HG02763 (cell line): ENCODE measurements at regions not wholly inside any gene's neighbourhood (a gene's known extent, or its start where the extent isn't known, plus 50 kb on each side); places are given as distances from the start of the nearest gene placed in this dataset.
A peak's percentile ranks its signal among the peaks of the same experiment; 100 is the strongest.
"Not testable (repeated sequence)": the region's sequence is repeated elsewhere in the genome, so short reads cannot be mapped to it uniquely, and the experiment has no call there.

Experiments
- ATAC-seq: cut with Tn5 transposase; IDR thresholded peaks from one replicate; pipeline ENCODE4 v1.9.1; 2021; ENCODE audit warnings: mild to moderate bottlenecking, moderate library complexity; ENCODE audit not compliant: unreplicated experiment

DNA sequence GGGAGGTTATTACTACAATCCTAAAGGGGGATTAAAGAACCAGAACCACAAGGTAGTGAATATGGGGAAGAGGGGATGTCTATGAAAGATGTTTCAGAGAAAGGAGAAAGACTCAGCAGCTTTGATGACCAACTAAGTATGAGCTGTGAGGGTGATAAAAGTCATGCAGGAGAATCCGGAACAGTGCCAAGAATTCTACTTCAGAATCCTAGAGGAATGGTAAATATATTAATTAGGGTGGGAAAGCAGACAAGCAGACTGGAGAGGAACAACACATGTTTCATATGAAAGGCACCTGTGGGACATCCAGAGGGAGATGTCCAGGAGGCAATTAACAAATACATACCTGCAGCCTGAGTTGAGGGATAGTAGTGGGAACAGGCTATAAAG lies 642.2 kb upstream of the DIPK2B start:
- ATAC-seq: no peak

DNA sequence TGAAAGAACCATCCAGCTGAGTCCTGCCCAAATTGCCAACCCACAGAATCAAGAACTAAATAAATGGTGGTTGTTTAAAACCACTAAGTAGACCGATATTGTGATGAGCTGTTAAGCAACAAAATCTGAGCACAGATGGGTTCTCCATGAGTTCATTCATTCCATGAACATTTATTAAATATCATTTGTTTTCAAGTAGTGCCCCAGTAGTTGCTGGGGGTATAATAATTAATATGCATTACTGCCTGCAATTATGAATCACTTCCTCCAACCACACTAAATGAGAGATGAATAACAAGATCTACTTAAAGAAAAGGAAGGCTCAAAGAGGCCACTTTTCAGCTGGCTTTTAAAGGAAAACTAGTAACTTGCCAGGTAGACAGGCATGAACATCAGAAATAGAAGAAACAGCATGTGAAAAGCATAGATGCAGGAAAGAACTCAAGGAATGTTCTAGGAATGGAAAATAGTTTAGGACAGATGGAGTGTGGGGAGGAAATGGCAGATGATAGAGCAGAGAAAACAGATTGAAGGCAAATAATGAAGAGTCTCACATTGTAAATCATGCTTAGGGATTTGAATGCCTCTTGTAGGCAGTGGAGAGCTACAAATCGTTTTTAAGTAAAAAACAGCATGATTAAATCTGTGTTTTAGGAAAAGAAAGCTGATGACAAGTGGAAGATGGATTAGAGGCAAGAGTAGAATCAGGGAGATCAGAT lies 641.7 kb upstream of the DIPK2B start:
- ATAC-seq: no peak

- ATAC-seq: no peak
These were observed 639.8 kb upstream of the DIPK2B start for GRCh38 chrX:45840411-45840950.

GRCh38 chrX:45830343-45830742 lies 629.7 kb upstream of the DIPK2B start:
- no peak for ATAC-seq

GRCh38 chrX:45824471-45824870 lies 623.8 kb upstream of the DIPK2B start:
- no peak for ATAC-seq

- ATAC-seq: no peak
These were observed 622.9 kb upstream of the DIPK2B start for GRCh38 chrX:45823536-45823935.

DNA sequence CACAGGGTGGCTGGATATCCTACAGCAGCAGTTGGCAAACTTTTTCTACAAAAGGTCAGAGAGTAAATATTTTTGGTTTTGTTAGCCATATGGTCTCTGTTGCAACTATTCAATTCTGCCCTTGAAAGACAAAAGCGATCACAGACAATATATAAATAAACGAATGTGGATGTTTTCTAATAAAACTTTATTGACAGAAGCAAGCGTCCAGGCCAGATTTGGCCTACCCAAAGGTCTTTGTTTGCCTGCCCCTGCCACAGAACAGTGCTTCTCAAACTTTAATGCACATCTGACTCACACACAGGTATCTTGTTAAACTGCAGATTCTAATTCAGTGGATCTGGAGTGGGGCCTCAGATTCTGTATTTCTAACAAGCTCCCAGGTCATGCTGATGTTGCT lies 621.4 kb upstream of the DIPK2B start:
- ATAC-seq: no peak

DNA sequence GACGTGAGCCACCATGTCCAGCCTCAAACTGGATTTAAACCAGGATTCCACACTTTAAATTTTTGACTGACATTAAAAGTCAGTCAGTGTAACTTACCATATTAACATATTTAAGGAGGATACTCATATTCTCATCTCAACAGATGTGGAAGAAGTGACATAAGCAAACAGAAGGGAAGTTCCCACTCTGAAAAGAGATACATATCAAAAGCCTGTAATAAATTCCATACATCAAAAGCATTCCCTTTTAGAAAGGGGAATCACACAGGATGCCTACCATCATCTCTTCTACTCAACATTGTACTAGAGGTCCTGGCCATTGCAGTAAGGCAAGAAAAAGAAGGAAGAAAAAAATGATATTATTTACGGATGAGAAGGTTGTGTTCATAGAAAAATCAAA lies 618.2 kb upstream of the DIPK2B start:
- no peak for ATAC-seq

- no peak for ATAC-seq
These were observed 614.8 kb upstream of the DIPK2B start for GRCh38 chrX:45815441-45815840.

GRCh38 chrX:45811326-45811725 lies 610.6 kb upstream of the DIPK2B start:
- ATAC-seq: no peak

- ATAC-seq: no peak
These were observed 607.1 kb upstream of the DIPK2B start for GRCh38 chrX:45807572-45808425.

GRCh38 chrX:45806410-45807121 lies 605.9 kb upstream of the DIPK2B start:
- ATAC-seq: peak; percentile 57

- no peak for ATAC-seq
These were observed 603.6 kb upstream of the DIPK2B start for GRCh38 chrX:45804276-45804675.

DNA sequence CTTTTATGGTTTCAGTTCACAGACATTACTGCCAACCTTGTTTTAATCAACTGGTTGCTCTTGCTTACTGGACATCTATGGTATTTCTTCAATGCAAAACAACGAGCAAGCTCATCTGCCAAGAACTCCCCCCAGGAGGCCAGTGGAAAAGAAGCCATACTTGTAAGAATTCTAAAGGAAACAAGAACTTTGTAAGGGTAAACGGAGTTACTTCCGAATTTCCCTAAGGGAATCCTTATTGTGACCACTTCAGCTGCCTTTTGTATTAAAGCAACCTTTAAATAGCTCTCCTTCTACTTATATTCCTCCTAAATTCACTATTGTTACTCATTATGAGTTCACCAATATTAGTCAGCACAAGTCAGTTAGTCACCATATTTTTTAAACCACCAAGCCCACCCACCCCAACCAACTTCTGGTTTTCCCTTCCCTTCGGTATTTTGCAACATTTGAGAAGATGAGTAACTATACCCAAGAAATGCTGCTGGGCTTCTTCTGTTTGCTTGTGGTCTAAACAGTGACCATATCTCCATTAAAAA lies 602.8 kb upstream of the DIPK2B start:
- ATAC-seq: no peak

DNA sequence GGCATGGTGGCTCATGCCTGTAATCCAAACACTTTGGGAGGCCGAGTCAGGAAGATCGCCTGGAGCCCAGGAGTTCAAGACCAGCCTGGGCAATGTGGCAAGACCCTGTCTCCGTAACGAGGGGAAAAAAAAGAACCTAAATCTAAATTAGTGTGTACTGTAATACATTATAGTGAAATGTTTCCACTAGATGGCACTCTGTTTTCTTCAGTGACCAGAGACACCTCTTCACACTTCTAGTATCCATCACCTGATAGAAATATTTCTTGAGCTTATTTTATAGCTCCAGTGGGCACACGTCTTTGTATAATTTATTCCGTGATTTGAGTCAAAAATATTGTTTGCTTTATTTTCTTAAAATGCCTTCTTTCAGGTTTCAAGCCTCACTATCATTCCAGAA lies 600.9 kb upstream of the DIPK2B start:
- no peak for ATAC-seq

DNA sequence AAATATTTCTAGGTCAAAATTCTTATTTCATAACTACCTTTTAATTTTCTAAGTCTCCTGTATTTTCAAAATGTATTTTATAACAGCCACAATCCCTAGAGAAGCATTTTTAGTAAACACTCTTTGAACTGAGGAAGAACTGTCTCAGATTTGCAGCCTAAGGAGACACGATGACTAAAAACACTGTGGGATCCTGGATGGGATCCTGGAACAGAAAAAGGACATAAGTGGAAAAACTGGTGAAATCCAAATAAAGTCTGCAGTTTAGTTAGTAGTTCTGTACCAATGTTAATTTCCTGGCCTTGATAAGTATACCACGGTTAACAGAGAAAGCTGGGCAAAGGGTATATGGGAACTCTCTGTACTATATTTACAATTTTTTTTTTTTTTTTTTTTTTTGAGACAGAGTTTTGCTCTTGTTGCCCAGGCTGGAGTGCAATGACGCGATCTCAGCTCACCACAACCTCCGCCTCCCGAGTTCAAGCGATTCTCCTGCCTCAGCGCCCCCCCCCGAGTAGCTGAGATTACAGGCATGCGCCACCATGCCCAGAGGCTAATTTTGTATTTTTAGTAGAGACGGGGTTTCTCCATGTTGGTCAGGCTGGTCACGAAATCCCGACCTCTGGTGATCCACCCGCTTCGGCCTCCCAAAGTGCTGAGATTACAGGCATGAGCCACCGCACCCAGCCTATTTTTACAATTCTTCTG lies 600.2 kb upstream of the DIPK2B start:
- not testable (repeated sequence) for ATAC-seq

GRCh38 chrX:45799576-45799975 lies 598.9 kb upstream of the DIPK2B start:
- ATAC-seq: no peak

DNA sequence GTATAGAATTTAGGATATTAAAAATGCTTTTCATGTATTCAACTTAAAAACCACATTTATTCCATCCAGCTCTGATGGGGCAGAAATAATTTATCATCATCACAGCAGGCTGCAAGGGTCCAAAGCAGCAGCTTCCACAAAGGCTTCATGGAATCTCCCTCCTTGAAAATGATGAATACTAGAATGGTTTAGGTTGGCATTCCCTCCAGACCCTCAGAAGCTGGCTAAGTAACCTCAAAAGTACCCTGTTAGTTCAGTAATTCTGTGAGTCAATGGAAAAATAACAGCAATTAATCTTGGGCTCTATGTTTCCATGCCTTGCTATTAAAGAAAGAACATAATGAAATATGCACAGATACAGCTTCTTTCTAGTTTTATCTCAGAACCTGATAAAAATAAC lies 594.9 kb upstream of the DIPK2B start:
- no peak for ATAC-seq

- ATAC-seq: no peak
These were observed 594.3 kb upstream of the DIPK2B start for GRCh38 chrX:45794995-45795337.

GRCh38 chrX:45794323-45794994 lies 593.8 kb upstream of the DIPK2B start:
- ATAC-seq: no peak
